HG02623 (cell line): ENCODE measurements at regions not wholly inside any gene's neighbourhood (a gene's known extent, or its start where the extent isn't known, plus 50 kb on each side); places are given as distances from the start of the nearest gene placed in this dataset.

Experiments used
- ATAC-seq: cut with Tn5 transposase; IDR thresholded peaks from one replicate; pipeline ENCODE4 v1.9.1; 2021; ENCODE audit warnings: moderate library complexity; ENCODE audit not compliant: unreplicated experiment

DNA sequence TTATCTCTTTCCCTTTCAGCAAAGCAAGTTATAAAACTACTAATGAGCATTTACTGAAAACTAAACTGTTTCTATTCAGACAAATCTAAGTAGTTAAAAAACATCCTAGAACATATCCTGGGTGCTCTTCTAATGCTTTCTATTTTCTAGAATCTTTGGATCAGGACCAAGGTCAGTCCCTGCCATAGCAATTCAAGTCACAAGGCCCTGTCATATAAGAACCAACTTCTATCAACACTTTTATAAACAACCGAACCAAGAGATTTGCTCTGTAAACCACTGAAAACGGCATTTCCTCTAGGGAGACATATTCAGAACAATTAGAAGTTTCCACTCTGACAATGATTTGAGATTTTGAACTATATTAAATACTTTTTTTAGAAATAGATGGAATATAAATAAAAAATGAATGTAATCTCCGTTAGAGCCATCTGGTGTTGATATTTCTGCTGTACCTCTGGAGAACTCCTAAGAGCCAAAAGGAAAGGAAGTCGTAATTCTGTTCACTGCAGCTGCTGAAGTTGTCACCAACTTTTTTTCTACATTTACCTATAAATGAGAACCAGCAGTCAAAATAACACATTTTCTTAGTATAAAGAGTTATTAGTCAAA lies 51.4 kb upstream of the LGSN start:
- ATAC-seq = no peak

DNA sequence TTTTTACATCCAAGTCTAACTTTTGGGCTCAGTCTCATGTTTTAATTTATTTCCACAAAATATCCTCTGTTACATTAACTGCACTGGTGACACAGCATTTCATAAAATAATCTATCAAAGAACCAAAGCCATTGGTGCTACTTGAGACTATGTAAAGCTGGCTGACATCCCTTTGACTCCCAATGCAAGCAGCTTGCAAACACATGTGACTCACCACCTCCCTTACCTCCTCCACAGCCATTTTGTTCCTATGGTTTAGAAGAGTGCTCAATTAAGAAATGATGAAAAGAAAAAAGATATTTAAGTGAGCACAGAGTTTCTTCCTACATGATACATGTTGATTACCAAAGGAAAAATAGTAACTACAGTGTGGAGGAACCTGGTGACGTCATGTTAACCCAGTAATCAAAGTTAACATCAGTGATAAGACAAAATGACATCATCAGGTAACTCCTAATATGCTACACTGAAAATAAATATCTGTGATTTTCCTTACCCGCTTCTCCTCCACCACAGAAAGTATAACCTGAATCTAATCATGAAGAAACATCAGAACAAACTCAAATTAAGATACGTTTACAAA lies 53.3 kb upstream of the LGSN start:
- ATAC-seq = no peak

DNA sequence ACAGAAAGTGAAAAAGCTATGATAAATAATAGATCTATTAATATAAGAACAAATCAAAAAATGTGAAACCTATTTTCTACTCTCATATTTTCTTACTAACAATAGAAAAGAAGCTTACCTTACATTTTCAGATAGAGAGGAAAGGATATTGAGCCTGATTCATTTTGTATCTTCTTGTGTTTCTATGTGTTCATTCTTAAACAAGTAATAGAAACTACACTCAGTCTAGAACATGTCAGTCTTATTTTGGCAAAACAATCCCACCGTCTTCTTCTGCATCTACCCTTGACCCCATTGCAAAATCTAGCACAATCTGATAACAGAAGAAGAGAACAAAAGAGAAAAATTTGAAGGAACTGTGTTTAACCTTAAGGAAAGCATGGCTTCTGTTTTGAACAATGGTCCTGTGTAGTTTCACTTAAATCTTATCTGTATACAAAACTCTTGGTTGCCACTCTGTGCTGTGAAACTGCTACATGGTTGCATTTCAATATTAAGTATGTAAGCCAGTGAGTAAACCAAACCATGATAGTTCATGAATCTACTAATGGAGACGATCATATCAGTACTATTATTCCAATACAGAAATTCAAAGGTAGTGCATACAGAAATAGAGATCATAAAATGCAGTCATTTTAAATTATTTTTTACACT lies 69.5 kb upstream of the LGSN start:
- no peak for ATAC-seq

DNA sequence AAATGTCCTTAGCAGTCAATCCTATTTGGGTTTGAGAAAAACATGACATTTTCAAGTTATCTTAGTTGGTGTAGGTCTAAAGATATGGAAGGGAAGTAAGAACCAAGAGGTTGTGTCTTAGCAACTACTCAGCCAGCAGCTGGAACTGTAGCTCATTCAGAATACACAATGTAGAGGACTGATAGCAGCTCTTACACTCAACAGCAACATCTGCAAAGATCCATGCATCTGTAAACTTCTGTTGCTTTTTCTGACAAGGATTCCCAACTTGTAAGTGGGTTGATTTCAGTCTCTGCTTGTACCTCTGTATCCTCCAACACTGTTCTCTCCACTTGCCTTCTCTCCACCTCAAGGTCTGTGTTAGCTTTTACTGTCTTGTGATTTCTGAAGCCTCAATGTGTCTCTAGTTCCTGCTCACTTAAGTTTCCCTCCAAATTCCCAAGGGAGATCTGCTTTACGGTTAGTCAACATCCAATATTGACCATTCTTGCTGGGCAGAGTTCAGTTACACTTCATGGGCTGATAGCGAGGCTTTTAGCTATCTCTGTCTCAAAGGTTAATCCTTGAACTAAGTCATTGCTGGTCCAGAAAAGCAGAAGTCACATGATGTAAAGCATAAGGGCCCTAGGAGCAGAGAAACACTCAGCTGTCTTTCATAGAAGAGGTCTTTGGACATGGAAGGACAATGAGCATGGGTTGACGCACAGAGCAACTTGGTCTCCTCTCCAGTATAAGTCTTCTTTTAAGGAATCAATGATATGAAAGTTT lies 71.6 kb upstream of the LGSN start:
- no peak for ATAC-seq

DNA sequence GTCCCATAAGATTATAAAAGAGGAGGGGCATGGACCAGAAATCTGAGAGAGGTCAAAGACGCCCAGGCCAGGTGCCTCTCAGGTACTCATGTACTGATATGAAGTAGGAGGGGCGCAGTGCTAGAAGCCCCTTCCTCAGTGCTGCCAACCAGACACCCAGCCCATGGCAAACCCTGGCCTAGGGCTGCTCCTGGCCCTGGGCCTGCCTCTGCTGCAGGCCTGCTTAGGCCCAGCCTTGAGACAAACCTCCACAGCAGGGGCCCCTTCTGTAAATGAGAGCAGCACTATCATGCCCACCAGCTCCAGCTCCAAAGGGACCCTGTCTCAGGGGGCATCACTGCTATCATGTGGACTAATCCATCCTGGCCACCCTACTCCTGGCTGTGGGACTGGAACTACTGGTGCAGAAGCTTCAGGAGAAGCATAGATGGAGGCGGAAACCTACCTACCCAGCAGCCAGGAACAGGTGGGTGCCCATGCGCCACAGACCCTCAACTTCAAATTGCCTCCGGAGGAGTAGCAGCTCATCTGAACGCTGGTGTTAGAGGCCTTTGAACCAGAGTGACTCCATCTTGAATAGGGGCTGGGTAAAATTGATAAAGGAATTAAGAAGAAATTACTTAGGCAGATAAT lies 72.4 kb upstream of the LGSN start:
- ATAC-seq = no peak

DNA sequence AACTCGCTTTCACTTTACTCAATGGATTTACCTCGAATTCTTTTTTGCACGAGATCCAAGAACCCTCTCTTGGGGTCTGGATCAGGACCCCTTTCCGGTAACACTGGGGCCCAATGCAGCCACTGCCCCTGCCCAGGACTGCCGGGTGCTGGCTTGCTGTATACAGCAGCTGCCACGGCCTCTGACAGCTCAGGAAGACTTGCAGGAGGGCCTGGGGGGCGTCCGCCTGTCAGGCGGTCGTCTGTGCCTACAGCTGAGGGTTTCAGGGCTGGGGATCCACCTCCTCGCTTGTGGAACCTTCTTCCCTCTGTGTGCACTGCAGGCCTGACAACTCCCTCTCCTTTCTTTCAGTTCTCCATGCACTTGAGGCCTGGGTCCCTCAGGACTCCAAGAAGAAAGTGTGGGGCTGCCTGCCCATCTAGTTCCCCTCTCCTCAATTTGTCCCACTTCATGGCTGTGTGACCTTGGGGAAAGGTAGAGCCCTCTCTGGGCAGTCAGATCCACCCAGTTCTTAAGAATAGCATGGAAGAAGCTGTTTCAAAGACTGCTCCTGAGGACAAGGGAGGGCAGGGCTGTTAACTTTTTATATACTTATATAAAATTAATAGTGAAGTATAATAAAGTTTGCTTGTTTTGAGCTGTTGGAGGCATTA lies 75.0 kb upstream of the LGSN start:
- no peak for ATAC-seq

DNA sequence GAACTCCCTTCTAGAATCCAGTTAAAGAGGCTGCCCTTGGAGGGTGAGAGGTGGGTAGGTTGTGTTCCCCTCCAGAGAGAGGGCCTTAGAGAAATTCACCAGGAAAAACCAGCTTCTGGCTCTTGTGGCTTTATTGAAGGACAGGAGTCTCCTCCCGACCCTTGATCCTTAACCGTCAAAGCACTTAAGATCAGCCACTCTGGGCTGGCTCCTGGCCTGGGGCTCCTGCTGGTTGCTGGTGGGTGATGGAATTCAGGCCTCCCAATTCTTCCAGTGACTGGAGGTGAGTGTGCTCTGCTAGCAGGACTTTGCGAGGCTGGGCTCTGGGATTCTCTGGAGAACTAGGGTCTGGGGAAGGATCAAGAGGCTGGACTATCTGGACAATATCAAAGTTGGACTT lies 75.6 kb upstream of the LGSN start:
- no peak for ATAC-seq

DNA sequence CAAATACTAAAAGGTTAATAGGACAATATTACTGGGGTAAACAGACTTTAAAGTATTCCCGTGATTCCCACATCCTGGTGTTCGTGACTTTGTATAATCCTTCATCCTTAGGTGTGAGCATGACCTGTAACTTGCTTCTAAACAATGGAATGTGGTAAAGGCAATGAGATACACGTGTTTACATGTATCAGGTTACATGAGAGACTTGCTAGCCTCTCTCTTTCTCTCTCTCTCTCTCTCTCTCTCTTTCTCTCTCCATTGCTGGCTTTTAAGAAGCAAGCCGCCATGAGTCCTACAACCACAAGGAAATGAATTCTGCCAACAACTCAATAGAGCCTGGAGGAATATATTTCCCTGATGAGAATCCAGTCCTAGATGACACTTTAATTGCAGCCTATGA lies 83.9 kb upstream of the LGSN start:
- ATAC-seq = no peak

DNA sequence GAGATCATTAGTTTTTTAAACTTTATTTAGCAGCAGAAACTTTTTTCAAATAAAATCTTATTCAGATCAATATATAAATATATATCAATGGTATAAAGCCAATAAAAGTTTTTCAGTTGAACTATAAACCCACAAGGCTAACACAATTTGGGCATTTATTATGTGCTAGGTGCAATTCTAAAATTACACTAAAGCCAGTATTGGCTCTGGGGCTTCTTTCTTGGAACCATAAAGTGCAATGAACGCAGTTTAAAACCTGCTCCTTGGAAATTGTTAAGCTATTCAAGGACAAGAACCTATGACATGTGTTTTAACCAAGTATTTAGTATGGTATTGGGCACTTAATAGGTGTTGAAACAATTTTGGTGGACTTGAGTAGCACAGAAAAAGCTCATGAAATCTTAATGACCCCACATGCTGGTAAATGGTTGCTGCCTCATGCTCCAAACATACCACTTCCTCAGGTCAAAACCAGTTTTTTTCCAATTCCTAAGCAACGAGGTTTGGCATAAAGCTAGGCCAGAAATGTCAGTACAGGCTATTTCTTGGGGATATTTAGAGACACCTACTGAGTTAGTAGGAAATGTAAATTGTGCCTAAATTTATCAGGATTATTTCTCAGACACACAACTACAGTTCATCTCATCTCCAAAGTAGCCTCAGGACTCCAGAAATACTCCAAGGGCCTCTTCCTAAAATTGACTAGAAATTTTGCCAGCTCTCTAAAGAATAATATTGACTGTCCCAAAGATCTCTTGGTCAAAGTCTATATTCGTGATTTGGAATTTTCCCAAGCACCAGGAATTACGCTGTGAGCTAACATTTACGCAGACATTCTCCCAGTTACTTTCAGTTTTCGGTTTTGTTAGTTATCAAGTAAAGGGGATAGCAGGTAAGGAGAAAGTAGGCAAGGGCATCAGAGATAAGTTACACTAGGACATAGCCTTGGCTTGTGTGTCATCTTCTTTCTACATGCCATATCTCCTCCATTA lies 90.9 kb upstream of the LGSN start:
- ATAC-seq = no peak

DNA sequence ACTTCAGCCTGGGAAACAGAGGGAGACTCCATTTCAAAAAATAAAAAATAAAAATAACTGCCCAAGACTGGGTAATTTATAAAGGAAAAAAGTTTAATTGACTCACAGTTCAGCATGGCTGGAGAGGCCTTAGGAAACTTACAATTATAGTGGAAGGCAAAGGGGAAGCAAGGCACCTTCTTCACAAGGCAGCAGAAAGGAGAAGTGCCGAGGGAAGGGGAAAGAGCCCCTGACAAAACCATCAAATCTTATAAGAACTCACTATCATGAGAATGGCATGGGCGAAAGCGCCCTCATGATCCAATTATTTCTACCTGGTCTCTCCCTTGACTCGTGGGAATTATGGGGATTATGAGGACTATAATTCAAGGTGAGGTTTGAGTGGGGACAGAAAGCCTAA lies 95.5 kb upstream of the LGSN start:
- ATAC-seq = no peak

DNA sequence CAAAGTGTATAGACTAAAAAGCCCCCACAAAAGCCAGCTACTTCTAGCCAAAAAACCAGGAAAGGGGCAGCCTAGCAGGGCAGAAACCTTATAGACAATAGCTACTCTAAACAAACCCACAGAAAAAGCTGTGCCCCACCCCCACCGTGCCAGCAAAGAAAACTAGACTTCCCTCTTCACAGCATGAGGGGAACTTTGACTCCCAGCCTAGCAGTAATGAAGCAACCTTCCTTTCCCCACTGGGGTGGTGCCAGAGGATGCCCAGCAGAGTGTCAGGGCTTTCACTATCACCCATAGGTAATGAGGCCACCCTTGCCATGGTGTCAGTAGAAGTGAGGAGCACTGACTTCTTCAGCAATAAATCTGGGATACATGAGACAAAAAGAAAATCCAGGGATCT lies 99.0 kb upstream of the LGSN start:
- no peak for ATAC-seq

DNA sequence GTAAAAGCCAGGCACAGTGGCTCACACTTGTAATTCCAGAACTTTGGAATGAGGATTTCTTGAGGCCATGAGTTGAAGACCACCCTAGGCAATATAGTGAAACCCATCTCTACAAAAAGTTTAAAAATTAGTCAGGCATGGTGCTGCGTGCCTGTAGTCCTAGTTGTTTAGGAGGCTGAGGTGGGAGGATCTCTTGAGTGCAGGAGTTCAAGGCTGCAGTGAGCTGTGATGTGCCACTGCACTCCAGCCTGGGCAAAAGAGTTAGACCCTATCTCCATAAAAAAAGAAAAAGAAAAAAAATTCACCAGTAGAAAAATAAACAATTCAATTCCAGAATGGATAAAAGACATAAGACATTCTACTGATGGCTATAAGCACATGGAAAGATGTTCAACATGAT lies 104.9 kb upstream of the LGSN start:
- no peak for ATAC-seq

DNA sequence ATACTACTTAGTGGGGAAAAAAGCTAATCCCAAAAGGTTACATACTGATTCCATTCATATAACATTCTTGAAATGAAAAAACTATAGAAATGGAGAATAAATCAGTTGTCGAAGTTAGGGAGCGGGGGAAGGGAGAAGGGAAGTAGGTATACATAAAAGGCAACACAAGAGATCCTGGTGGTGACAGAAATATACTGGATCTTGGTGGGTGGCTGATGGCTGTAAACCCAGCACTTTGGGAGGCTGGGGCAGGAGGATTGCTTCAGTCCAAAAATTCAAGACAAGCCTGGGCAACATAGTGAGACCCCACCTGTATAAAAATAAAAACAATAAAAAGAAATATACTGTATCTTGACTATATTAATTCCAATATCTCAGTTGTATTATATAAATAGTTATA lies 105.7 kb upstream of the LGSN start:
- ATAC-seq = no peak

DNA sequence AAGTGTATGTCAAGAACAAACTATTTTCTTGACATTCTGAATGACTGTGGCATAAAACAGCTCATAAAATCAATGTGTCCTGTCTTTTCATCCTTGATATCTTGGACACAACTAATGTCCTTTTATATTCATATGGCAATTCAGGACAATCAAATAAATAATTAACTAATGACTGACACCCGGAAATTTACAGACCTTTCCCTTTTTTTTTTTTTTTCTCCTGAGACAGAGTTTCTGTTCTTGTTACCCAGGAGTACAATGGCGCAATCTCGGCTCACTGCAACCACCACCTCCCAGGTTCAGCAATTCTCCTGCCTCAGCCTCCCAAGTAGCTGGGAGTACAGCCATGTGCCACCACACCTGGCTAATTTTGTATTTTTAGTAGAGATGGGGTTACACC lies 107.1 kb upstream of the LGSN start:
- ATAC-seq = no peak

DNA sequence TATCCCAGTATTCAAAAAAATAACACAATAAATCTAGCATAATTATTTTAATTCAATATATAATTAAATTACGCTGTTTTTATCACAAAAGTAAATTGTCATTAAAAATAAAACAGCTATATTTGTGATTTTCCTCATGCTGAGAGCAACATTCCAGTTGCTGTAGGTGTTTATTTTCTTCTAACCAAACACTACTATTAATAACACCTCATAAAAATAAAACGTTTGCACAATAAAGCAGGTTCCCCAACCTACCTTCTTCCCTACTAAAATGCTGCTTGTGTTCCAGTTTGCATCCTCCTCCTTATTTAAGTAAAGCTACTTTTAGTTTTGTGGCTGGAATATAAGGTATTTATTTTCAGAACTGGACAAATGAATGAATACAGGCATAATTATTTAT lies 108.2 kb upstream of the LGSN start:
- no peak for ATAC-seq

DNA sequence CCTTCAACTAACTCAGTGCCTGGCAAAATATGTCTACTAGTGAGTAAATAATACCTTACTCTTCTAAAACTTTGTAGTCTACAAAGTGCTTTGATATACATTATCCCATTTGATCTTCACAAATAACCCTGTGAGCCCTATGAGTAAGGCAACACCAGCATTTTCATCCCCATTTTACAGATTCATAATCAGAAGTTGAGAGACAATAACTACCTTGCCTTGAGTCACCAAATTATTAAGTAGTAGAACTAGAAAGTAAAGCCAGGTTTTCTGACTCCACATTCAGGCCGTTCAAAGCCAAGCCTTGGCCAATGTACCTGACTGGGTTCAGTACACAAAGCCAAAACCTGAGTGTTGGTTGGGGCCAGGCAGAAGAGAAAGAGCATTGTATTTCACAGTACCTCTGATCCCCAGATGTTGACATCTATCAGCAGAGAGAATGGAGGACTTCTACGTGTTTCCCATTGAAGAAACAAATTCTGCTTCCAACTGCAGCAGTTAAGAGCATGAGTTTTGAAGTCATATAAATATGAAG lies 111.3 kb upstream of the LGSN start:
- no peak for ATAC-seq

DNA sequence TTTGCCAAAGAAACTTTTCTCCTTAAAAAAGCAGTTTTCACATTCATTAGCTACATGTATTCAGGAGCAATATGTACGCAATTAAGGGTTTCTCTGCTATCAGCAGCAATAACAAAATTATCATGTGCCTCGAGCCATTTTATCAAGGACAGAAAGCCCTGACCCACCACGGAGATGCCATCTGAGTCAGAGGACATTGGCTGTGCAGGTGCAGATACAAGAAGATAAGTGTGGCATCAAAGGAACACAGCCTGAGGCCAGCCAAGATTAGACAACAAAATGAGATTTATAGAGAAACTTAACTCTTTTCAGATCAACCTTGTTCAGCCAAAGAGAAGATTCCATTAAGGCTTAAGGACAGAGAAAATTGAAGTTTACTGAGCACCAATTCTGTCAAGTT lies 115.2 kb upstream of the LGSN start:
- ATAC-seq = no peak

DNA sequence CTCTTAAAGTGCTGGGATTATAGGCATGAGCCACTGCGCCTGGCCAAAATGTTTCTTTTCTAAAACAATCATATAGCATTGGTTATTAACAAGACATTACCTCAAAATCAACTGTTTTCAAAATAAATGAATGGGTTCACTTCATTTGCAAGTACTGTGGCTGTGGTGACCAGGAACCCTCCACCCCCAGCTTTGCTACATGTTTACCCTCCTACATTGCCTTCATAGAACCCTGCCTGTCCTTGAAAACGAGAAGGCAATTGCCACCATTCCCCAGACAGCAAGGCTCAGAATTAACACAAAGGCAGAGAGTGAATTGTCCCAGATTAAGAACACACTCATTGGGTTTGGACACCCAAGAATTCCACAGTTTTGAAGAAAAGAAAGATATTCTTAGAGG lies 116.6 kb upstream of the LGSN start:
- no peak for ATAC-seq

DNA sequence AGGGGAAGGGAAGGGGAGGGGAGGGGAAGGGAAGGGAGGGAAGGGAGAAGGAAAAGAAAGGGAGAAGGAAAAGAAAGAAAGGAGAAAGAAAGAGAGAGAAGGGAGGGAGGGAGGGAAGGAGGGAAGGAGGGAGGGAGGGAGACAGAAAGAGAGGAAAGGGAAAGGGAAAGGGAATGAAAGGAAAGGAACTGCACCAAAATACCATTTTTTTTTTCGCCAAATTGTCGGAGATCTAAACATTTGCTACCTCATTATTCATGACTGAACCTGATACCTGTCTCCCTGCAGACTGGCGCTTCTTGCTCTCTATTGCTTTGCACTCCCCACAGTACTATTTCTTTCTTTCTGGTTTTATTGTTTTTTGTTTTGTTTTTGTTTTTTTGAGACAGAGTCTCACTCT lies 117.3 kb upstream of the LGSN start:
- ATAC-seq = no peak

DNA sequence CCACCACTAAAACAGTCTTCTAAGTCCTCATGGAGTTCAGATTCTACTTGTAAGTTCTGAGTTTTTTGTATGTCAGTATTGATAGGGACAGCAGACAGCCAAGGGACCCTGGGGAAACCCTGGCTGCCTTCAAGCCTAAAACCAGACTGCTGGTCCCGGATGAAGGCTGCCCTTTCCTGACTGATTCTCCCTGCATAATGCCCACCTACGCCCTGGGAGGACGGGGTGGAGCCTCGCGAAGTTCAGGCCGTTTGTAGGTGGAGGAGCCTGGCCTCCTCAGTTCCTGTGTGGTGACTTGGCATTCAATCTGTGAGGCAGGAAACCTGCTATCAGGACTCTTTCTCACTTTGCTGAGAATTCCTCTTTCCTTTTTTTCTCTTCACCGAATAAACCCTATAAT lies 120.3 kb upstream of the LGSN start:
- ATAC-seq = peak; percentile 45
